ENCODE measurements at regions not wholly inside any gene's neighbourhood (a gene's known extent, or its start where the extent isn't known, plus 50 kb on each side); places are given as distances from the start of the nearest gene placed in this dataset.

GRCh38 chr6:169999367-169999766, 247.9 kb downstream of the ERMARD start:
- Histone ChIP-seq H2AFZ (ENCODE audit: low read length) (no peak overlapping the region), H2BK5ac (ENCODE audit: low read depth, low read length) (no peak overlapping the region), H3K27ac (ENCODE audit: low read depth, low read length) (no peak overlapping the region), H3K4ac (replicated peaks; ENCODE audit: insufficient read length, low read depth, low read length) (no peak overlapping the region), H3K36me3 (ENCODE audit: control insufficient read depth in 2 of 4, insufficient read depth in 4 of 4, low read length in 3 of 4) (peaks cover 0 to 3% (median 0%) of the 10 kb centered on the region in 4 experiments; a peak in 1 of 8 replicates), H2AK5ac (ENCODE audit: low read depth, low read length) (no peak overlapping the region), H2BK120ac (replicated peaks; ENCODE audit: low read depth, low read length) (no peak overlapping the region), H4K8ac (ENCODE audit: extremely low read depth, insufficient read depth, low read length) (no peak overlapping the region), H3K79me1 (ENCODE audit: low read depth, low read length) (no peaks in the 10 kb centered on the region), H4K5ac (ENCODE audit: insufficient read length, low read depth, low read length) (no peak overlapping the region), H3K9ac (replicated peaks in 1 of 4; ENCODE audit: extremely low read depth in 1 of 4, low read depth in 3 of 4, low read length in 3 of 4) (no peak overlapping the region), H3K18ac (ENCODE audit: extremely low read depth, low read length) (no peak overlapping the region), H3K14ac (ENCODE audit: insufficient read length) (no peak overlapping the region), H4K91ac (replicated peaks; ENCODE audit: insufficient read length, low read length) (no peak overlapping the region), H3K4me1 (replicated peaks in 1 of 4; ENCODE audit: control insufficient read depth in 3 of 4, insufficient read depth in 4 of 4, low read length in 3 of 4) (no peaks in the 10 kb centered on the region; a peak in 1 of 7 replicates), H2BK20ac (ENCODE audit: low read length) (no peak overlapping the region), H3K27me3 (replicated peaks in 1 of 4; ENCODE audit: control insufficient read depth in 3 of 4, extremely low read depth in 1 of 4, insufficient read depth in 3 of 4, low read length in 3 of 4) (no peaks in the 10 kb centered on the region; a peak in 1 of 7 replicates), H3K4me3 (ENCODE audit: extremely low read depth in 1 of 4, insufficient read depth in 2 of 4, low read depth in 3 of 4, low read length in 4 of 4) (no peak overlapping the region), H4K20me1 (replicated peaks in 1 of 2; ENCODE audit: control insufficient read depth in 1 of 2, insufficient read depth in 2 of 2, low read length in 2 of 2) (peaks cover 0 to 2% of the 10 kb centered on the region in 2 experiments), H3K23me2 (ENCODE audit: low read depth, low read length) (peaks cover 3% of the 10 kb centered on the region; the same call in 1 of the 2 replicates), H3K4me2 (ENCODE audit: insufficient read depth in 1 of 2, low read depth in 2 of 2, low read length in 2 of 2) (no peak overlapping the region), H3K79me2 (ENCODE audit: control insufficient read depth in 1 of 2, insufficient read depth in 2 of 2, low read length in 2 of 2) (peaks cover 0 to 4% of the 10 kb centered on the region in 2 experiments; a peak in 1 of 4 replicates), H2BK15ac (ENCODE audit: low read length) (no peak overlapping the region), H3K23ac (ENCODE audit: insufficient read length) (no peak overlapping the region), H3K56ac (replicated peaks; ENCODE audit: insufficient read length, low read depth, low read length) (no peak overlapping the region), H2BK12ac (ENCODE audit: low read depth, low read length) (no peak overlapping the region), H3K9me3 (ENCODE audit: insufficient read depth in 2 of 2, low read depth in 1 of 2, low read length in 1 of 2) (peaks cover 35 to 37% of the 10 kb centered on the region in 2 experiments)
- WGBS, 2 experiments (ENCODE audit: extremely low coverage in 1 of 2, insufficient coverage in 1 of 2, insufficient read length in 1 of 2, insufficient replicate concordance in 2 of 2, low coverage in 1 of 2, low lambda C conversion rate in 2 of 2, missing lambda C conversion rate in 1 of 2), result 83% methylated on average over 7 of the region's 7 CpGs; no CpG with 5 or more reads in 1 of the 2 experiments
- DNase-seq (ENCODE audit: low read depth in 1 of 2, low spot score in 2 of 2) (no peak), FAIRE-seq (no peak)
- ChIA-PET POLR2A (ENCODE audit: partially characterized antibody) (no interaction called here), CTCF (ENCODE audit: partially characterized antibody) (no interaction called here)
- no peak for TF ChIP-seq TAF1 (IDR thresholded peaks at IDR 0.05; ENCODE audit: low read depth, low read length)
- TF ChIP-seq POU5F1 (IDR thresholded peaks at IDR 0.05; ENCODE audit: low read depth, low read length), result no peak
- TF ChIP-seq KDM4A (IDR thresholded peaks at IDR 0.05; ENCODE audit: low read depth, low read length, severe bottlenecking), result no peak
- TF ChIP-seq GABPA (IDR thresholded peaks at IDR 0.05; ENCODE audit: borderline replicate concordance, insufficient read depth, low read length), result no peak
- no peak for TF ChIP-seq TAF7 (optimal IDR thresholded peaks at IDR 0.05; ENCODE audit: borderline replicate concordance, low read depth, low read length)

All from H1 (cell line).